ENCODE measurements at regions not wholly inside any gene's neighbourhood (a gene's known extent, or its start where the extent isn't known, plus 50 kb on each side); places are given as distances from the start of the nearest gene placed in this dataset.

DNA sequence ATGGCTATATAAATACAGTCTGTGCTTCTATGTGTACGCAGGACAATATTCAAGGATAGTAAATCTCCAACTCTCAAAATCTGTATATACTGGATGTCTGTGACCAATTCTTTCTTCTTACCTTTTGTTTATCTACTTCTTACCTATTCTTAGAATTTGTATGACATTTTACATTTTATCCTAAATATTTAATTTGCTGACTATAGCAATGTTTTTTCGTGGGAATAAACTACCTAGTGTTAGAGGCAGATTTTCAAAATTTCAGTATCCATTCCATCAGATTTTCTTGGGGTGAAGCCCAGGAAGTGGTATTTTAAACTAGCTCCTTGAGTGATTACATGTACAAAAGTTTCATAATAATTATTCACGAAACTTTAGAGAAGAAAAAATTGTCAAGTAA is 334.5 kb upstream of the BCHE start:
- TF ChIP-seq, protein P1, sequence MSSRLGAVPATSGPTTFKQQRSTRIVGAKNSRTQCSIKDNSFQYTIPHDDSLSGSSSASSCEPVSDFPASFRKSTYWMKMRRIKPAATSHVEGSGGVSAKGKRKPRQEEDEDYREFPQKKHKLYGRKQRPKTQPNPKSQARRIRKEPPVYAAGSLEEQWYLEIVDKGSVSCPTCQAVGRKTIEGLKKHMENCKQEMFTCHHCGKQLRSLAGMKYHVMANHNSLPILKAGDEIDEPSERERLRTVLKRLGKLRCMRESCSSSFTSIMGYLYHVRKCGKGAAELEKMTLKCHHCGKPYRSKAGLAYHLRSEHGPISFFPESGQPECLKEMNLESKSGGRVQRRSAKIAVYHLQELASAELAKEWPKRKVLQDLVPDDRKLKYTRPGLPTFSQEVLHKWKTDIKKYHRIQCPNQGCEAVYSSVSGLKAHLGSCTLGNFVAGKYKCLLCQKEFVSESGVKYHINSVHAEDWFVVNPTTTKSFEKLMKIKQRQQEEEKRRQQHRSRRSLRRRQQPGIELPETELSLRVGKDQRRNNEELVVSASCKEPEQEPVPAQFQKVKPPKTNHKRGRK (tag; IDR thresholded peaks at IDR 0.05): no peak
- TF ChIP-seq SMARCE1 (IDR thresholded peaks at IDR 0.05) (no peak), PKNOX1 (IDR thresholded peaks at IDR 0.05) (no peak), NRF1 (conservative IDR thresholded peaks at IDR 0.05 in 1 of 2, IDR thresholded peaks at IDR 0.05 in 1 of 2) (no peak), ZNF121 (CRISPR knock-in tag; conservative IDR thresholded peaks at IDR 0.05) (no peak), E2F8 (IDR thresholded peaks at IDR 0.05; ENCODE audit: low read depth, partially characterized antibody) (no peak)
- TF ChIP-seq, protein P2, sequence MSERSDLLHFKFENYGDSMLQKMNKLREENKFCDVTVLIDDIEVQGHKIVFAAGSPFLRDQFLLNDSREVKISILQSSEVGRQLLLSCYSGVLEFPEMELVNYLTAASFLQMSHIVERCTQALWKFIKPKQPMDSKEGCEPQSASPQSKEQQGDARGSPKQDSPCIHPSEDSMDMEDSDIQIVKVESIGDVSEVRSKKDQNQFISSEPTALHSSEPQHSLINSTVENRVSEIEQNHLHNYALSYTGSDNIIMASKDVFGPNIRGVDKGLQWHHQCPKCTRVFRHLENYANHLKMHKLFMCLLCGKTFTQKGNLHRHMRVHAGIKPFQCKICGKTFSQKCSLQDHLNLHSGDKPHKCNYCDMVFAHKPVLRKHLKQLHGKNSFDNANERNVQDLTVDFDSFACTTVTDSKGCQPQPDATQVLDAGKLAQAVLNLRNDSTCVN (CRISPR knock-in tag; IDR thresholded peaks at IDR 0.05): no peak
- TF ChIP-seq, protein P3, sequence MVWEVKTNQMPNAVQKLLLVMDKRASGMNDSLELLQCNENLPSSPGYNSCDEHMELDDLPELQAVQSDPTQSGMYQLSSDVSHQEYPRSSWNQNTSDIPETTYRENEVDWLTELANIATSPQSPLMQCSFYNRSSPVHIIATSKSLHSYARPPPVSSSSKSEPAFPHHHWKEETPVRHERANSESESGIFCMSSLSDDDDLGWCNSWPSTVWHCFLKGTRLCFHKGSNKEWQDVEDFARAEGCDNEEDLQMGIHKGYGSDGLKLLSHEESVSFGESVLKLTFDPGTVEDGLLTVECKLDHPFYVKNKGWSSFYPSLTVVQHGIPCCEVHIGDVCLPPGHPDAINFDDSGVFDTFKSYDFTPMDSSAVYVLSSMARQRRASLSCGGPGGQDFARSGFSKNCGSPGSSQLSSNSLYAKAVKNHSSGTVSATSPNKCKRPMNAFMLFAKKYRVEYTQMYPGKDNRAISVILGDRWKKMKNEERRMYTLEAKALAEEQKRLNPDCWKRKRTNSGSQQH (CRISPR knock-in tag; IDR thresholded peaks at IDR 0.05): no peak

Measured in K562 (cell line).